ENCODE measurements at regions not wholly inside any gene's neighbourhood (a gene's known extent, or its start where the extent isn't known, plus 50 kb on each side); places are given as distances from the start of the nearest gene placed in this dataset.

- TF ChIP-seq CTCF (IDR thresholded peaks at IDR 0.05) (no peak), POLR2A (IDR thresholded peaks at IDR 0.05) (no peak), POLR2AphosphoS5 (IDR thresholded peaks at IDR 0.05) (no peak)
Measured at GRCh38 chr14:71588576-71589215, 343.5 kb upstream of the RGS6 start.
